Inflammatory macrophage (primary cell): ENCODE measurements at regions not wholly inside any gene's neighbourhood (a gene's known extent, or its start where the extent isn't known, plus 50 kb on each side); places are given as distances from the start of the nearest gene placed in this dataset.

ENCODE experiments used
- DNase-seq, 2 donors: peaks; one replicate each; pipeline ENCODE4 v3.0.0-alpha.2; 2020 to 2022

GRCh38 chr1:170461291-170461747 is 70.6 kb upstream of the GORAB start:
- no peak for DNase-seq

- no peak for DNase-seq
Measured at GRCh38 chr1:170461762-170462384, 70.1 kb upstream of the GORAB start.

- no peak for DNase-seq
Measured at GRCh38 chr1:170470121-170470520, 61.8 kb upstream of the GORAB start.

- DNase-seq, result no peak
Measured at GRCh38 chr1:170471398-170472053, 60.4 kb upstream of the GORAB start.

DNA sequence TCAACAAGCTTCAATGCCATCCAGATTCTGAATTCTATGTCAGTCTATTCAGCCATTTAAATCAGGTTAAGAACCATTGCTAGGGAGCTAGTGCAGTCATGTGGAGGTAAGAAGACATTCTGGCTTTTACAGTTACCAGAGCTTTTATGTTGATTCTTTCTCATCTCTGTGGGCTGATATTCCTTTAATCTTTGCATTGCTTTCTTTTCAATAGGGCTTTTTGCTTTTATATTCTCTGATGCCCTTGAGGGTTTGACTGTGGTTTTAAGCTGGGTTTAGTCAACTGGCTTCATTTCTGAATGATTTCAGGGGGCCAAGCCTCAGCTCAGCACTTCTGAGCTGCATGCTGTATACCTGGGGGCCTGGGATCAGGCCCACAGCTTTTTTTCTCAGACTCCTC is 51.0 kb upstream of the GORAB start:
- no peak for DNase-seq
